ENCODE measurements at regions not wholly inside any gene's neighbourhood (a gene's known extent, or its start where the extent isn't known, plus 50 kb on each side); places are given as distances from the start of the nearest gene placed in this dataset.
"Not testable (repeated sequence)": the region's sequence is repeated elsewhere in the genome, so short reads cannot be mapped to it uniquely, and the experiment has no call there.

DNA sequence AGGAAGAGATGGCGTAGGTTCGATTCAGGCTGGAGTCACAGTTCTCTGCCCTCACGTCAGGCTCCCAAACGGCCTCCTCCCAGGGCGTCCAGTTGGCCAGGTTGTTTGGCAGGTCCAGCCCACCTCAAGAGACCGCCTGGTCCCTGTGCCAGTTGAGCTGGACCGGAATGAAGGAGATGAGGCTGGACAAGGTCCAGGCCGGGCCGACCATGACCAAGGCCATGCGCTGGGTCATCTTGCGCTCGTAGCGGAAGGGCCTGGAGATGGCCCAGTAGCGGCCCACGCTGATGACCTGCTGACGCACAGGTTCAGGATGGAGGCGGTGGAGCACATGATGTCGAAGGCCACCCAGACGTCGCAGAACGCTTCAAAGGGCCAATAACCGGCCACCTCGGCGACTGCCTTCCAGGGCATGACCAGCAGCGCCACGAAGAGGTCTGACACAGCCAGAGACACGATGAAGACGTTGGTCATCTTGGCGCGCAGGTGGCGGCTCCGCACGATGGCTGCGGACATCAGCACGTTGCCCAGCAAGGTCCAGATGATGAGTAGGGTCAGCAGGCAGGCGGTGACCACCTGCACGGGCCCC is 919.5 kb downstream of the RPIA start:
- not testable (repeated sequence) for TF ChIP-seq CTCF (IDR thresholded peaks at IDR 0.05 in 8 of 11, conservative IDR thresholded peaks at IDR 0.05 in 3 of 11); POLR2A (IDR thresholded peaks at IDR 0.05)
